SIG-M5 treated with dmso at 0.1 percent for 504 hours (cell line): ENCODE measurements at regions not wholly inside any gene's neighbourhood (a gene's known extent, or its start where the extent isn't known, plus 50 kb on each side); places are given as distances from the start of the nearest gene placed in this dataset.

ENCODE experiments used
- DNase-seq: peaks from one replicate; lab custom pipeline; 2025; ENCODE audit not compliant: unreplicated experiment; lab: John Stamatoyannopoulos, UW

GRCh38 chr12:5375547-5376295 lies 56.2 kb upstream of the NTF3 start:
- no peak for DNase-seq

GRCh38 chr12:5376591-5377207 lies 55.2 kb upstream of the NTF3 start:
- no peak for DNase-seq

GRCh38 chr12:5377997-5378592 lies 53.8 kb upstream of the NTF3 start:
- no peak for DNase-seq

GRCh38 chr12:5379749-5380496 lies 52.0 kb upstream of the NTF3 start:
- no peak for DNase-seq
